Epithelial cell of esophagus (primary cell): ENCODE measurements at regions not wholly inside any gene's neighbourhood (a gene's known extent, or its start where the extent isn't known, plus 50 kb on each side); places are given as distances from the start of the nearest gene placed in this dataset.

Source experiments
- DNase-seq: peaks from one replicate; pipeline ENCODE4 v3.0.0; 2010; ENCODE audit warnings: low read depth
- H3K4me3 ChIP-seq: 2 replicates; pipeline ENCODE4 v1.5.1; 2011; ENCODE audit warnings: mild to moderate bottlenecking, low read length, control low read depth
- TF ChIP-seq, protein P1 (sequence below): IDR thresholded peaks from 2 replicates; pipeline ENCODE4 v1.5.1; 2011; ENCODE audit warnings: low read depth, mild to moderate bottlenecking, low read length, control low read depth, inconsistent platforms; ENCODE audit not compliant: insufficient read depth; ENCODE audit errors: missing control alignments

DNA sequence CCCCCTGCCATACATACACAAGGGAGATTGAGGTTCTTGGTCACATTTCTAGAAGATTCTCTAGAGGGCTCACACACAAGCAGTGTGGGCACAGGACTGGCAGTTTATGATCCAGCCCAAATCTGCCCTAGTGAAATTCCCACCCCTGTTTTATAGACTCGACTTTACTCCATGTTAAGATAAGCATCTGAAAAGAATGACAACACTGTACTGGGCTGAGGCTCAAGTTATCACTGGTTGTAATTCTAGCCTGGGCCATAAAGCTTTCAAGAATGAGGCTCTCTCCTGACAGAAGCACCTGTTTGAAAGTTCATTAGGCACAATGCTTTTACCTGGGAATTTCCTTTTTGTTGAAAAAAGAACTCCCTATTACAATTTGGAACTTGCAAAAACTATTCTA, 195.6 kb upstream of the GLI3 start:
- TF ChIP-seq, protein P1, sequence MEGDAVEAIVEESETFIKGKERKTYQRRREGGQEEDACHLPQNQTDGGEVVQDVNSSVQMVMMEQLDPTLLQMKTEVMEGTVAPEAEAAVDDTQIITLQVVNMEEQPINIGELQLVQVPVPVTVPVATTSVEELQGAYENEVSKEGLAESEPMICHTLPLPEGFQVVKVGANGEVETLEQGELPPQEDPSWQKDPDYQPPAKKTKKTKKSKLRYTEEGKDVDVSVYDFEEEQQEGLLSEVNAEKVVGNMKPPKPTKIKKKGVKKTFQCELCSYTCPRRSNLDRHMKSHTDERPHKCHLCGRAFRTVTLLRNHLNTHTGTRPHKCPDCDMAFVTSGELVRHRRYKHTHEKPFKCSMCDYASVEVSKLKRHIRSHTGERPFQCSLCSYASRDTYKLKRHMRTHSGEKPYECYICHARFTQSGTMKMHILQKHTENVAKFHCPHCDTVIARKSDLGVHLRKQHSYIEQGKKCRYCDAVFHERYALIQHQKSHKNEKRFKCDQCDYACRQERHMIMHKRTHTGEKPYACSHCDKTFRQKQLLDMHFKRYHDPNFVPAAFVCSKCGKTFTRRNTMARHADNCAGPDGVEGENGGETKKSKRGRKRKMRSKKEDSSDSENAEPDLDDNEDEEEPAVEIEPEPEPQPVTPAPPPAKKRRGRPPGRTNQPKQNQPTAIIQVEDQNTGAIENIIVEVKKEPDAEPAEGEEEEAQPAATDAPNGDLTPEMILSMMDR, result no peak
- no peak for DNase-seq
- no peak overlapping the region for H3K4me3 ChIP-seq

DNA sequence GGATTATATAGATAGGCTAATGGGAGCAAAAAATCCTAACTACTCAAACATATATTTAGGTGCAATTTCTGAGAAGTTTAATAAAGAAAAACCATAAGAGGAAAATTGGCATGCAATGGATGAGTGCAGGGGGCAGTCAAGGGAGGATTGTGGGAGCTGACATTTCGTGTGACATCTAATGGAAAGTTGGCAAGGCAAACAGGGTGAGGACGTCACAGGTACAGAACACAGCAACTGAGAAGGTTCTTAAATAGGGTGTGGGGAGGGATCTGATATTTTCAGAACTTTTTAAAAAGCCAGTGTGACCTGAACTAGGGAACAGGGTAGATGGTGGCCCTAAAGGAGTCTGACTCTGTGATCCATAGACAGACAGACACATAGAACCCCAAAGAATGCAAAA, 194.9 kb upstream of the GLI3 start:
- no peak for DNase-seq
- no peak overlapping the region for H3K4me3 ChIP-seq
- TF ChIP-seq, protein P1, result no peak

DNA sequence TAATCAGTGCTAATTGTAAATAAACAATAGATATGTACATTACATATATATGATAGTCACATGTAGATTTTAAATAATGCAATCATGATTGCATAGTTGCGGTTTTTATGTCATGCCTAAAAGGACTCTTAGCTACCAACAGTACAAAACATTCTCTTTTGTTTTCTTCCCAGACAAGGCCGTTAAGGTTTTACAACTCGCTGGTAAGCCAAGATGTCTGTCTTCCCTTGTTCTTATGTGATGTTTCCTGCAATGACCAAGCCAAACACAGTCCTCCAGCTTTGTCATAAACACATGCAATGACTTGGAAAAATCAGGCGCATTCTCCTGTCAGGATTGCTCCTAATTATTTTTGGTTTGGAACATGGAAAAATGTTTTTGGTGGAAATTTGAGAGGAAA, 192.3 kb upstream of the GLI3 start:
- DNase-seq, result no peak
- H3K4me3 ChIP-seq, result no peak overlapping the region
- TF ChIP-seq, protein P1, result no peak

DNA sequence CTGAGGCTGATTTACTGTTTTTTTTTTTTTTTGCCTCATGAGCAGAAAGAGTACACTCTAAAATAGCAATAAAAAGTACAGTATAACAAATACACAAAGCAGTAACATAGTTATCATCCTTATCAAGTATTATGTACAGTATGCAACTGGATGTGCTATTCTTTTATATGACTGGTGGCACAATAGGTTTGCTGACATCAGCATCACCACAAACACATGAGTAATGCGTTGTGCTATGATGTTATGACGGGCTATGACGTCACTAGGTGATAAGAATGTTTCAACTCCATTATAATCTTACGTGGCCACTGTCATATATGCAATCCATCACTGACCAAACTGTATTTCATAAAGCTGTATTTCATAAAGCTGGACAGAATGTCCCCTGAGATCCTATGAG, 189.2 kb upstream of the GLI3 start:
- TF ChIP-seq, protein P1, result no peak
- peak; percentile 48 for DNase-seq
- no peak overlapping the region for H3K4me3 ChIP-seq

DNA sequence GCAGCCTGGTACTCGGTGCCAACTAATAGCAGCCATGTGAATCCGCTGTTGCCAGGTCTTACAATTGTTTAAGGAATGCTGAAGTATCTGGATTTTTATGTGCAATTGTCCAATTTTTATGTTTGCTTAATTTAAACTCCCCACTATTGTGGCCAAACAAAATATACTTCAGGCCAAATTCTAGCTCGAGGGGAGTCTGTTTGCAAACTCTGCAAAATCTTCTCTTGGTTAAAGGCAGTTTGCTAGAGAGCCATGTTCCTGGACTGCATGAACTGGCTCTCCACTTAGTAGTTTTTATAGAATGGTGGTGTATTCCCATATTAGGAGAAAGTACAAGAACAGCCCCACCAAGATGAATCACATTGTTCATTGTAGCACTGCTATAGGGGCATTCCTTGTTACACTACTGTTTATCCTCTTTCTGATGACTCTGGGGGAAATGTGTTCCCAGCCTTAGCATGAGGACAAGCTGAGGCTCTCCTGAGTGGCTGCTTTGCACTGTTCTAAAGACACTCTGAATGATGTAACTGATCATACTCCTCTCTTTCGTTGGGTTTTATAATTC, 178.0 kb upstream of the GLI3 start:
- DNase-seq, result peak; percentile 19
- TF ChIP-seq, protein P1, result no peak
- H3K4me3 ChIP-seq, result no peak overlapping the region

DNA sequence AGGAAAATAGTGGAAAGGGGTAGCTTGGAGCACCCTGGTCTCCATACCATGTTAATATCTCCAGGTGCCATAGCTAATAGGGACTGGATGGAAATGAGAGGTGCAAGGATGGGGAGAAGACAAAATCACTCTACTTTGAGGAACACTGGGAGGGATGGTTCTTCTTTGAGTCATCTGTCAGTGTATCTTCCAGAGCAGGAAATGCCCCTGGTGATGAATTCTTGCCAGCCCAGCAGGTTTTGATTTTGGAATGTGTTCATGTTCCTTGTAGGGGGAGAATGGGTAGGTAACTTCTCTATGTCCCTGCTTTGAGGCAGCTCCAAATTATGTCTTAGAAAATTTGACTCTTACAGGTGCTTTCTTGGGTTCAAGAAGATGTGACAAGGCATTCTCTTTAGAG, 177.0 kb upstream of the GLI3 start:
- peak; percentile 68 for DNase-seq
- no peak overlapping the region for H3K4me3 ChIP-seq
- TF ChIP-seq, protein P1, result no peak

DNA sequence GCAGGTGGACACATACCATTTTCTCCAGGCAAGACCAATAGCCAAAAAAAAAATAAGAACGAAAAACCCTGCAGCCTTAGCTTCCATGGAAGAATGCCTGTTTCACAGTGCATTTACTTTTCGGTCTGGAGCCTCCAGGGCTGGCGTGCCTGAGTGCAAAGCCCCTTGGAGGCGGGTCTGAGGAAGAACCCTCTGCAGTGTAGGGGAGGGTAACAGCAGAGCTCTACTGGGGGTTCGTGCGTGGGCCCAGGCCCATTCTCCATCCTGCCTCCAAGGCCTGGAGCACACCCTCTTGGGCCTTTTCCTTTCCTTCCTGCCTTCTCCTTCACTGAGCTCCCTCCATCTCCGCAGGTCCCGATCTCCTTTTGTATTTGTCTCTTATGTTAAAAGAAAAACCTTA, 172.3 kb upstream of the GLI3 start:
- no peak overlapping the region for H3K4me3 ChIP-seq
- DNase-seq, result no peak
- TF ChIP-seq, protein P1, result no peak
